HG02885 (cell line): ENCODE measurements at regions not wholly inside any gene's neighbourhood (a gene's known extent, or its start where the extent isn't known, plus 50 kb on each side); places are given as distances from the start of the nearest gene placed in this dataset.
A peak's percentile ranks its signal among the peaks of the same experiment; 100 is the strongest.
"Not testable (repeated sequence)": the region's sequence is repeated elsewhere in the genome, so short reads cannot be mapped to it uniquely, and the experiment has no call there.

Source experiments
- ATAC-seq: cut with Tn5 transposase; IDR thresholded peaks from one replicate; pipeline ENCODE4 v1.9.1; 2021; ENCODE audit warnings: mild to moderate bottlenecking; ENCODE audit not compliant: unreplicated experiment, poor library complexity

GRCh38 chr2:58764338-58765104 lies 523.4 kb upstream of the FANCL start:
- ATAC-seq: peak; percentile 61

- ATAC-seq: peak; percentile 79
Measured at GRCh38 chr2:58762176-58762781, 521.2 kb upstream of the FANCL start.

- ATAC-seq: no peak
Measured at GRCh38 chr2:58757971-58758370, 516.8 kb upstream of the FANCL start.

- ATAC-seq: no peak
Measured at GRCh38 chr2:58756336-58756735, 515.2 kb upstream of the FANCL start.

- not testable (repeated sequence) for ATAC-seq
Measured at GRCh38 chr2:58752507-58752906, 511.4 kb upstream of the FANCL start.

DNA sequence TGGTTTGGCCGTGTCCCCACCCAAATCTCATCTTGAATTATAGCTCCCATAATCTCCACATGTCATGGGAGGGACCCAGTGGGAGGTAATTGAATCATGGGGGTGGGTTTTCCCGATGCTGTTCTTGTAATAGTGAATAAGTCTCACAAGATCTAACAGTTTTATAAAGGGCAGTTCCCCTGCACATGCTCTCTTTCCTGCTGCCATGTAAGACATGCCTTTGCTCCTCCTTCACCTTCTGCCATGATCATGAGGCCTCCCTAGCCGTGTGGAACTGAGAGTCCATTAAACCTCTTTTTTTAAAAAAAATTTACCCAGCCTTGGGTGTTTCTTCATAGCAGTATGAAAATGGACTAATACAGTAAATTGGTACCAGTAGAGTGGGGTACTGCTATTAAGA lies 510.6 kb upstream of the FANCL start:
- not testable (repeated sequence) for ATAC-seq

DNA sequence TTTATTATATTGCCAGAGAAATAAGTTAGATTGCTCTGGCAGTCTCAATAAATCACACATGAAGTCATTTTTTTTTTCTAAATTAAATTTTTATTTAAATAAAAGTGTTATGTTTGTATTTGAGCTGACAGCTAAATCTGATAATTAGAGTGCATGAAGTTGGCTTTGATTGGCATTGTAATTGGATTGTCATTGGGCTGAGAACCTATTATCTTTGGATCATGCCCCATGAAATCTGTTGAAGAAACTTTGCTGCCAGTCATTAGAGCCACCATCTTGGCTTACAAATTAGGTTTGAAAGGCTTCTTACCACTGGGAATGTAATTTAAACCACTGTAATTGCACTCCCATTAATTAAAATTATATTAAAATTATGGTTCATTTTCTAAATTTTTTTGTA lies 507.9 kb upstream of the FANCL start:
- ATAC-seq: no peak

DNA sequence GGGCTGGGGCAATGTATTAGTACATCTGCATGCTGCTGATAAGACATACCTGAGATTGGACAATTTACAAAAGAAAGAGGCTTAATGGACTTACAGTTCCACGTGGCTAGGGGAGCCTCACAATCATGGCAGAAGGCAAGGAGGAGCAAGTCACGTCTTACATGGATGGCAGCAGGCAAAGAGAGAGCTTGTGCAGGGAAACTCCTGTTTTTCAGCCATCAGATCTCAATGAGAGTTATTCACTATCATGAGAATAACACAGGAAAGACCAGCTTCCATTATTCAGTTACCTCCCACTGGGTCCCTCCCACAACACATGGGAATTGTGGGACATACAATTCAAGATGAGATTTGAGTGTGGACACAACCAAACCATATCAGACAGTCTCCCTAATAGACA lies 504.2 kb upstream of the FANCL start:
- ATAC-seq: not testable (repeated sequence)

- ATAC-seq: no peak
Measured at GRCh38 chr2:58740426-58740825, 499.3 kb upstream of the FANCL start.

GRCh38 chr2:58739033-58739432 lies 497.9 kb upstream of the FANCL start:
- ATAC-seq: no peak

- ATAC-seq: no peak
Measured at GRCh38 chr2:58734365-58734764, 493.2 kb upstream of the FANCL start.

- ATAC-seq: no peak
Measured at GRCh38 chr2:58732999-58733398, 491.9 kb upstream of the FANCL start.

DNA sequence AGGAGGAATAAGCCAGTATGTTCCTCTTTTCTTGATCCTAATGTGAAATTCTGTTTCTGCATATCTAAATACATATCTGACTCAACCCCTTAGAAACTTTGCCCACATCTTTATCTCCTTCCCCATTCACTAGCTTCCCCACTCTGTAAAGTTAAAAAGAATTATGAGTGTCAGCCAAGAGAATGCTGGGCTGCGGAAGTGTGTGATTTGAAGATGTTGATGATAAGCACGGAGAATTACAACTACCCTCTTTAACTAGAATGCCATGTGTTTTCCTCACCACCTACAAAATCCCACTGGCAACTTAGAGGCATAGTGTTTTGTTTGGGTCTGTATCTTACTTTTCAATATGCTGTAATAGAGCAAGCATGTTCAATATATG lies 490.4 kb upstream of the FANCL start:
- ATAC-seq: no peak

GRCh38 chr2:58730764-58731487 lies 489.8 kb upstream of the FANCL start:
- ATAC-seq: no peak

- ATAC-seq: no peak
Measured at GRCh38 chr2:58727981-58728656, 487.0 kb upstream of the FANCL start.

DNA sequence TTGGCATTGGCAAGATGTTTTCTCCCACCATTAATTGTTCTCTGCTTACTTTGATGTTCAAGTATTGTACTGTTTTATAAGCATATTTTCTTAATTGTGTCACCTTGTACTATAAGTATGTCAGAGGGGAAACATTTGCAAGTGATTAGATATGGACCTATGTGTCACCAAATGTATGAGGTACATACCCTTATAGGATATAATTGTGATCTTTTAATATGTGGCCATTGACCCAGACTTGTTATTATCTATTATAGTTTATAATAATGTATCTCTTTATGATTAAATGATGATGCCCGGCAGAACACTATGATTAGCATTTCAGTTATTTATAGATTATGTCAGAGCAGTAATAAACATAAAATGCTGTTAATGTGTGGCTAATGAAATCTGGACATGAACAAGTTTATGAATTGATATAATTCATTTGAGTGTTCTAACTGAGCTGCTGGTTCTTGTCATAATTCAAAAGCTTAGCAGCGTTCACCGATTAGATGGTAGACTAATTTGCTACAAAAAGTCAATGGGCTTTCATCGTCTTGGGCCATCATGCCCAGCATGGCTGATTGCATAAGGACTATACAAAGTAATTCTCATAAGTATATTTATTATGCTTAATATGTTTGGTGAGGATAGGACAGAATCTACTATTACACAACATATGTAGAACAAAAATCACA lies 480.9 kb upstream of the FANCL start:
- ATAC-seq: no peak

GRCh38 chr2:58720770-58721697 lies 479.9 kb upstream of the FANCL start:
- ATAC-seq: no peak

GRCh38 chr2:58720033-58720769 lies 479.1 kb upstream of the FANCL start:
- no peak for ATAC-seq

DNA sequence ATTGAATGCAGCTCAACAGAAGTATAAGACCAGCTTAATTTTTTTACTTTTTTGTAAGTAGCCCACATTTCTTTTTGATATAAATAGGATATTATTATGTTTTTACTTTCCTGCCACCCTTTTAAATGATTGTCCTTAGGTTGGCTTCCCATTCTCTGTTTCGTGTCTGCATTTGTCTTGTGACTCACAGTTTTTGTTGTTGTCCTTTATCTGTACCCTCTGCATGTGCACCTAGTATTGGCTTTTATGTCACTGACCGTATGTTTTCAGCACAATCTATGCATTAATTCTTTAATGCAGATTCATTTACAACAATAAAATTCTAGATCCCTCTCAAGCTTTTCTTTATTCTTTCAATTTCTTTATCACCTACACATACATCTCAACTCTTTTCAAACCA lies 474.2 kb upstream of the FANCL start:
- ATAC-seq: no peak
